Ovary (tissue), 3 donors: ENCODE measurements at regions not wholly inside any gene's neighbourhood (a gene's known extent, or its start where the extent isn't known, plus 50 kb on each side); places are given as distances from the start of the nearest gene placed in this dataset.

Experiments
- EP300 ChIP-seq: sonication (generic); formaldehyde crosslinking; IDR thresholded peaks from one replicate; pipeline ENCODE4 v1.6.1; 2017; ENCODE audit warnings: antibody characterized with exemption
- POLR2A ChIP-seq: fragments of 450-650 bp; IDR thresholded peaks from one replicate; pipeline ENCODE4 v1.6.1; 2017; ENCODE audit warnings: antibody characterized with exemption, mild to moderate bottlenecking, moderate library complexity
- TF ChIP-seq, protein P1 (sequence below), 3 donors: fragments of 450-650 bp in 2 of 3; fragments of 200-600 bp in 1 of 3; IDR thresholded peaks; one replicate each; pipeline versions ENCODE4 v1.5.1 to v1.8.0; 2016 to 2022; ENCODE audit warnings: antibody characterized with exemption in 3 of 3, mild to moderate bottlenecking in 1 of 3
- donor health status: DM: no; HTN: no; CAD: no.

DNA sequence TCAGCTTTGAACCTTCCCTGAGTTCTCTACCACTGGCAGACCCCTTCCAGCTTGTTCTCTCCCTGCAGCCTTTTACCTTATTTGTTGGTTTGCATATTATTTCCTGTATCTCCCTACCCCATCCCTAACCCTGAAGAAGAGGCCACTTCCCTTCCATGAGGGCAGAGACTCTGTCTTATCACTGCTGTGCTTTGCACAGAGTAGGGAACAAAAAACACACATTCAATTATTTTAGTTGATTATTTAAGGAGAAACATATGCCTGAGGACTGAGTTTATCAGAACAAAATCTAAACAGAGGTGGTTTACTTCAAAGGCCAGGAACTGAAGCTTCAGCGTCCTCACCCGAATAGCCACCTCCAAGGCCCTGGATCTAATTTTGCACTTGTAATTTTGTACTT is 111.7 kb upstream of the RFLNA start:
- TF ChIP-seq, protein P1, sequence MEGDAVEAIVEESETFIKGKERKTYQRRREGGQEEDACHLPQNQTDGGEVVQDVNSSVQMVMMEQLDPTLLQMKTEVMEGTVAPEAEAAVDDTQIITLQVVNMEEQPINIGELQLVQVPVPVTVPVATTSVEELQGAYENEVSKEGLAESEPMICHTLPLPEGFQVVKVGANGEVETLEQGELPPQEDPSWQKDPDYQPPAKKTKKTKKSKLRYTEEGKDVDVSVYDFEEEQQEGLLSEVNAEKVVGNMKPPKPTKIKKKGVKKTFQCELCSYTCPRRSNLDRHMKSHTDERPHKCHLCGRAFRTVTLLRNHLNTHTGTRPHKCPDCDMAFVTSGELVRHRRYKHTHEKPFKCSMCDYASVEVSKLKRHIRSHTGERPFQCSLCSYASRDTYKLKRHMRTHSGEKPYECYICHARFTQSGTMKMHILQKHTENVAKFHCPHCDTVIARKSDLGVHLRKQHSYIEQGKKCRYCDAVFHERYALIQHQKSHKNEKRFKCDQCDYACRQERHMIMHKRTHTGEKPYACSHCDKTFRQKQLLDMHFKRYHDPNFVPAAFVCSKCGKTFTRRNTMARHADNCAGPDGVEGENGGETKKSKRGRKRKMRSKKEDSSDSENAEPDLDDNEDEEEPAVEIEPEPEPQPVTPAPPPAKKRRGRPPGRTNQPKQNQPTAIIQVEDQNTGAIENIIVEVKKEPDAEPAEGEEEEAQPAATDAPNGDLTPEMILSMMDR (IDR thresholded peaks at IDR 0.05), result no peak
- no peak for TF ChIP-seq POLR2A
- no peak for TF ChIP-seq EP300
